NCI-H2196 (cell line): ENCODE measurements at regions not wholly inside any gene's neighbourhood (a gene's known extent, or its start where the extent isn't known, plus 50 kb on each side); places are given as distances from the start of the nearest gene placed in this dataset.

Experiments used
- DNase-seq: peaks from one replicate; lab custom pipeline; 2025; ENCODE audit not compliant: unreplicated experiment; lab: John Stamatoyannopoulos, UW

DNA sequence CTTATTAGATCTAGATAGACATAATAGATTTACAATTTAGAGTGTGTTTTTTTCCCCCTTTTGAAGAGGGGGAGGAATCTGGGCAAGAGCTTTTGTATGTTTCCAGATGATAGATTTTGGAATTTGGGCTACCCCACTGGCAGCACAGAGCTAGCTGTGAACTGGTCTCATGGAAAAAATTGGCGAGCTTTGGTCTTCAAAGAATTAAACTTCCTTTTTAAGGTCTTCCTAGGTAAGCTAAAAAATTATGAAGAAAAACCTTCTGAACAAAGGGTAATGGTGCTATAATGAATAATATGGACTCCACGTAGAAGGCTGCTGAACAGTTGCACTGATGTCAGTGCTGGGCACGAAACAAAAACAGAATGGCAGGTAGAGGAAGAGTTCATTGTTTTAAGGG lies 109.3 kb downstream of the ZIC5 start:
- no peak for DNase-seq

DNA sequence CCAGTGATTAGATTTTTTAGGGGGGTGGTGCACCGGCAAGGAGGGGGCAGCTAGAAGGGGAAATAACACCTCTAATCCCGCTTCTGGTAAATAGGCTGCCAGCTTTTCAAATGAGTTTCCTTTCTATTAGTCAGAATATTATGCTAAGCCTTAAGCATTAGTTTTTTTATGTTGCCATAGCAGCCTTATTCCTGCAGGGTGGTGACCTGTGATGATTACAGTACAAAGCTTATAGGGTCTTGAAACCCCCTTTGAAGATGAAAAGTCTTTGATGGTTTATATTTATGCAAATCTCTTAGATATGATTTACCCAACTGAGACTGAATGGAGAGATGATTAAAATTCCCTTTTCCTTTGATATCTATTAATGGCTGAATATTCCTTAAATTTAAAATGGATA lies 109.8 kb downstream of the ZIC5 start:
- DNase-seq: no peak

DNA sequence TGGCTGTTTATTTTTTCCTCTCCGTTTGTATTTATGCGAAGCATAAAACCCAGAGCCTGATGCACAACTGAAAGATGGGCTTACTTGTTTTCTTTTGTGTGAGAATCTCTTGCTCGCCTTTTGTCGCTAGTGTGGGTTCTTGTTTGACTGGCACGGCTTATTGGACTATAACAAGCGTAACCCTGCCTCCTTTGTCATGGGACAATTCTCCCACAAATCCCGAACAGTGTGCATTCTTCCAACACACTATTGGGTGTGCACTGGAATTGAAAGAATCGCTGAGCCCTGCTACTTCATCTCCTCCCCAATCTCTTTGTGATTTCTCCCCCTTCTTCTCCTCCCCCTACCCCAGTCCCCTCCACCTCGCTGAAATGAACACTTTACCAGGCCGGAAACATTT lies 110.8 kb downstream of the ZIC5 start:
- no peak for DNase-seq

DNA sequence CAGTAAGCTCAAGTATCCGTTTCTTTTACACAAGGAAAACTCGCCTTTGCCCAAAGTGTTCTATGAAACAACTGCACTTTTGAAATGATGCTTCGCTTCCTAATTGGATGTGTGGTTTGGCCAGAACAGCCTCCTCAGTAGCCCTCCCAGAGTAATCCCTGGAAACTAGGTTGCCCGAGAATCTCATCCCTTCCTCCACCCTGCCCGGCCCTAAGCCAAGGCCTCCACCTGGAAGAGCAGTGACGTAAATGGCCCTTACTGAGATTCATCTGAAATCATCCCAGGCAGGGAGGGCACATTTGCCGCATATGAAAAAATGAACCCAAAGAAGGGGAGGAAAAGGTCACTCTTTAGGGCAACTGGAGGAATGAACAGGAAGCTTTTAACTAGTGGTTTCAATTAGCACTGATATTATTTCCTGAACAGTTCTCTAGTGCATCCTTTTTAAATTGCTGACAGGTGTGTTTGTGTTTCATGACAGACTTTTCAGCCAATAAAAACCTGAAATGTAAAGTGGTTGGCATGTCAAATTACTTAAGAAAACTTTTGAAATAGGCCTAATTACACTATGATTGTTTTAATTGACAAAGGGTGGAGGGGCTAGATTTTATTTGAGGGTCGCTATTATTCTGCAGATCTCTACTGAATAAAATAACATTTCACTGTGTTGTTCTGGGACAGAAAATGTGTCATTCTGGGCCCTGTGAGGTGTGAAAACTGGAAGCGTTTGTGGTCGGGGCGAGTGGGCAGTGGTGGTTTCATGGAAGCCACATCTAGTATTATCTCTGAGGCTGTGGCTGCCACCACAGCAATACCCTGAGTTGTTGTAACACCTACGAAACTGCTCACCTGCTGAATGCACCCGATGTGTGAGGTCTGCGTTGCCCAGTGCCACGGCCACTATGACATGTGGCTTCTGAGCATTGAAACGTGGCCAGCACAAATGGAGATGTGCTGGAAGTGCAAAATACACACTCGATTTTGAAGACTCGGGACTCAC lies 112.1 kb downstream of the ZIC5 start:
- DNase-seq: no peak

DNA sequence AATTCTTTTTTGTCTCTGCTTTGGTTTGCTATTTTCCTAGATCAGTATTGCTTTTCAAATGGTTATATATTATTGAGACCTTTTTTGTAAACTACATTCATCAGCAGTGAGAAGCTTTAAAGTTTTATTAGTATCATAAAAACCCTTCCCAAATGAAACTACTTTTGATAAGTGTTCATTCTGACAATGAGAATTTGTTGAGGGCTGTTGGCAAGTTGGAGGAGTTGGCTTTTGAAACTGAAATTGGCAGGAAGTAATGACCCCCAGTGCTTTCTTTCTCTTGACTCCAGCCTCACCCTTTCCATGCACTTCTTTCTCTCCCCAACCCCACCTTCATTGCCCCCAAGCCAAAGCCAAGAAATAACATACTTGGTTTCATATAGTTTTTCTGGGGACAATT lies 113.8 kb downstream of the ZIC5 start:
- no peak for DNase-seq

DNA sequence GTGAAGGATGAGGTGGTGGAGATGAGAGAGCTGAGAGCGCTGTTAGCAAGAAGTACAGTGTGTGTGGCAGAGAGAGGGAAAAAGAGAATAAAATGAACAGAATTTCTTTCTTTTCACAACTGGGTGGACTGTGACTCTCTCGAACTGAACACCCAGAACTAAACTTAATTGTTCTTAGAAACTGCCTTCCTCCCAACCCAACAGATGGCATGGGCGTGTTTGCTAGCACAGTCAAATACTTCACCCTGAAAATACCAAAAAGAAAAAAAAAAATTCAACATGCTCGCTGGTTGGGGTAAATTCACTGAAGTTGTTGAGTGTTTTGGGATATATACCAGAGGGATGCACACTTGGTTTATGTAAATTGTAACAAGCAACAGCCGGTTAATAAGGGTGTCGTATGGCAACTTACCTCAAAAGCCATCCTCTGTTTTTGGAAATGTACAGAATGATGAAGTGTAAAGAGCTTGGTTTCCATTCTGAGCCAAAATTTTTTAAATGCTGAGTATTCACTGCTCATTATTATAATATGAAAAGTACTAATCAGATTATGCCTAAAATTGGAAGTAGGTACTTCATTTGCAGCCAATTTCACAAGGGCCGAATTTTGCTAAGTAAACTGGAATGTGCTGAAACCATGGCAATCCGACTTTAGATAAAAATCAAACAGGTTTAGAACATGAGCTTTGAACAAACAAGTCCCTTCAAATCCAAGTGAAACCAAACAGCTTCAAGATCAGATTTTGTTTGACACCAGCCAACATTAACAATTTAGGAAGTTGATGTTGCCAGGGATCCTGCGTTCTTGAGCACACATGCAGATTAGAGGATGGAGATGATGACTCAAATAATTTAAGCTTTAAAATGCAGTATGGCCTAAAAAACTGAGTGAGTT lies 115.8 kb downstream of the ZIC5 start:
- DNase-seq: no peak

DNA sequence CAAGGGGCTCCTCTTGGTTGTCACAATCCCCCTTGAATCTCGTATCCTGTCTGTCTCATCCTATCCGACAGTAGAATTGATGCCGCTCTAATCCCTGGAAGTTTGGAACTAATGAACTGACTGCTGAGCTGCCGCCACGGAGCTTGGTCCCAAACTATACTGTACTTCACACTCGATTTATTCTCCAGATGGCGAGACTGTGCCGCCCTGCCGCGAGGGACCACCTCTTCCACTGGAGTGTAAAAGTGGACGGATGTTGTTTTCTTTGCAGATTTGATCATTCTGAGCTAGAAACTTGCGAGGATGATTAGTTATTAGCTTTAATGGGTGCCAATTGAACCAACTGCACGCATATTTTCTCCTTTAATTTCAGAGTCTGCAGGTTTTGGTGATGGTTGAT lies 117.2 kb downstream of the ZIC5 start:
- DNase-seq: no peak

DNA sequence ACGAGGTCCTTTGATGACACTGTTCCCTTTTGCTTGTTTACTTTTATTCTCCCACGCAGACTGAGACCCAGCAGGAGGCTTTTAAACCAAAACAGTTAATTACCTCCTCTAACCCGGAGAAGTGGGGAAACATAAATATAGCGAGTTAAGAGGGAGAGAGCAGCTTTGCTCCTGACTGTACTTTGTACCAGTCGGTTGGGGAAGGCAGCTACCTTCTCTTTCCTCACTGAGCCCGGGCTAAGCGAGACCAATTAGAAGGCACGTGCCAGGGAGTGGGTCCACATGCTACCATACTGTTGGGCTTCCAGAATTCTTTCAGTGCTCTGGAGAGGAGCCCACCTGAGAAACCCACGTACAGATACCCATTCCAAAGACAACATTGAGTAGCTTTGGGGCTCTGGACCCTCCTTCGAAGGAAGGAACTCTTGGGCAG lies 124.2 kb downstream of the ZIC5 start:
- no peak for DNase-seq

DNA sequence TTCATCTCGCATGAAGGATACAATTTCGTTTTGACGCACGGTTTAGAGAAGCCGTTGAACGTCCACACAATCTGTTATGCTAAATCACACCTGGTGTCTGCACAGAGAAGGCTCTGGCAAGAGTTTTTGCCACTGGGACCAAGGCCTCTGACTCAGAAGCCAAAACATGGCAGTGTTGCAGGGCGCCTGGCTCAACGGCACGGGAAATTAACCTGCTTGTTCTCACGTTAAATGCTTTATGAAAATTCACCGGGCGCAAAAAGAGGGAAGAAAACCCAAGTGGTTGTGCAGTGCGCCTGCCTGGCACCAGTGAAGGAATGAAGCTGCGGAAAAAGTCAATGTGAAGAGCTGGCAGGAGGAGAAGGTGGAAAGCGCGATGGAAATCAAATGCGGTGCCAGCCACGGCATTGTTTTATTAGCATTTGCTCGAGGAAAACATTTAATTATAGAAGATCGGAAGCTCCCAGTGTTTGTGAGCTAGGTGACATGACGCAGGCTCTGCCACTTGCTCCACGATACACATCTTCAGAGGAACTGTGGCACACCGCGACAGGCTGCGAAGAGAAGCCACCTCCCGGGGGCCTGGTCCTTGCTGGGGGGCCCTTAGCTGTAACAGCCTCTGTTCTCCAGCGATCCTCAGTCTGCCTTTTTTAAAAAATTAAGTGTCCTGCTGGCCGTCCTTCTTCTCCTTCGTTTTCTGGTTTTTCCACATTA lies 126.2 kb downstream of the ZIC5 start:
- DNase-seq: no peak

DNA sequence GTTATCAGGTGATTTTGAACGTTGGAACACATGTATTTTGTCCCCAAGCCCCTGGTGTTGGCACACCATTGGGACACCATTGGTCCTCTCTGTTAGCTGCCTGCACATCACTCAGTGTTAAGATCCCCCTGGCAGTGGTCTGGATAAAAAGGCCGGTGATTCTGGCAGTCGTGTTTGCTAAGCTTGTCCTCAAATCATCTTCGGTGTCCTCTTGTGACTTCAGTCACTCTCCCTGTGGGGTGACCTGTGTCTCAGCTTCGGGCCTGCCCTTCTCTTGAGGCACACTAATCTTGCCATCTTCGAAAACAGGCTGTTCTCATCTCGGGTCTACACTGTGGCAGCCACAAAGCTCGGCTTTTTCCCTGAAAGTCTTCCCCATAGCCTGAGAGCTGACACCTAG lies 127.1 kb downstream of the ZIC5 start:
- DNase-seq: no peak

DNA sequence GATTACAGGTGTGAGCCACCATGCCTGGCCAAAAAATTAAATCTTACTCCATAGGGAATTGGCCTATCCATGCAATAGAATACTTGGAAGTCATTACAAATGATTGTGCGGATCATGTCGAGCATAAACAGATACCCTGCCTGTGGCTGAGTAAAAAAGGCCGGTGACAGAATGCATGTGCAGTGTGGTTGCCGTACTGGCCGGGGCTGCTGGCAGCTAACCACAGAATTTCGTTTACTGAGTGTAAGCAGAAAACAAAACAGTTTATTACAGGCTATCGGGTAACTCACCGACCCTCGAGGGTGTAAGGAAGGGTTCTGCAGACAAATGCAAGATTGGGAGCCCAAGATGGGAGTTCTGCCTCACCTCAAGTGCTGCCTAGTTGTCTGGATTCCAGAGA lies 127.7 kb downstream of the ZIC5 start:
- DNase-seq: no peak

DNA sequence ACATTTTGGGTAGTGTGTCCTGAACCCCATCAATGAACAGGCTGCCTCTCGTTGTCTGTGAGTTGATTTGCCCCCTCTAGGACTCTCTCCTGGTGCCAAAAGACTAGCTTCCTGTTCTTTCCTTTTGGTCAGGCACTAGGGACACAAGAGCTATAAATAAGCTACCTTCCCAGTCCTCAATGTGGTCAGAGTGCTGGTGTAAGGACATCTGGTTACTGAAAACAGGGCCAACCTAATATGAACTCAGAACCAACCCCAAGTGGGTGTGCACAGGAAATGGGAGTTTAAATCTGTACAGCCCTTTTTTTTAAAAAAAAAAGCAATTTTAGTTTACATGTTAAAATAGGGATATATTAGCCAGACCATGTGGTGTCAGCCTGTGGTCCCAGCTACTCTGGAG lies 129.2 kb downstream of the ZIC5 start:
- no peak for DNase-seq

DNA sequence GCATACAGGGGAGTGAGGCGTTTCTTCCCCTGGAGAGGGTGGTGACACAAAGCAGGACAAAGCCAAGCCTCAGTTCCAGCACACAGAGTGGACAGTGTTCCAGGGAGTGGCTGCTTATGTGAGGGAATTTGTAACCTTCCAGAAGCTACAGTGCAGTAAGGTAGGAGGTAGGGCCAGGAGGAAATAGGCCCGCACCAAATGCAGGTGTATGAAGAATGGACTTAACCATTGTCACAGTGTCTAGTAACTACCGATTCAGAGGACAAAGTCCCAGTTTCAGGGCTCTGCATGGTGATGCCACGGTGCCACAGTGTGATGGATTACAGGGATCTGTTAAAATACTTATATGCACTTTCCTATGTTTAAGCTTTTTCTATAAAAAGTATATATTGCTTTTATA lies 135.3 kb downstream of the ZIC5 start:
- no peak for DNase-seq

DNA sequence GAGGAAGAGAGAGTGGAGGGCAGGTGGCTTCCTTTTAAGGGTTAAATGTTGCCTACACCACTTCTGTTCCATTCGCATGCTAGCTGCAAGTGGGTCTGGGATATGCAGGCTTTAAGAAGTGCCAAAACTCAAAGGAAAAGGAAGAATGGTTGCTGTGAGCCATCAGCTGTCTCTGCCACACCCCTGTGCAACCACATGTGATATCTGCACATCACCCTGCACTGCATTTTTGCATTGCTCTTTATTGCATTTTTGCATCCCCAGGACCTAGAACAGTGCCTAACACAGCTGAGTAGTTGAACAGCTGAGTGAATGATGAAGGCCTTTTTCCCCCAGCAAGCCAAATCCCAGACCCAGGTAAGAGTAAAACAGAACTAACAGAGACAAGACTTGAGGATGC lies 136.1 kb downstream of the ZIC5 start:
- no peak for DNase-seq

DNA sequence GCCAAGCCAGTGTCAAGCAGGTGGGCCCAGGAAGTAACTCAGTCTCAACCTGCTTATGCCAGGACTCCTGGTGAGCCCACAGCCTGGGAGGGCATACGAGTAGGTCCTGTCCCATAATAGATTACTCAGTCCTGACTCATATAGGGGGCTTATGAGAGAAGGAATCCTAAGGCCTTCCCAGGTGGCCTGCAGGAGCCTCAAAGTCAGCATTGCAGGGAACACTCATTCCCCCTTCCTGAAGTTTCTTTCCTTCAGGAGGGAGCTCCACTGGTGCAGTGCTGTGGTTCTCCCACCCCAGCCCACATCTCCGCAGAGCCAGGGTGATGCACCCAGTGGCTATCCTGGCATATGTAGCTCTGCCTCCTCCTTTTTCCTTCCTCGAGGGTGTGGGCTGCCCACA lies 137.3 kb downstream of the ZIC5 start:
- no peak for DNase-seq

DNA sequence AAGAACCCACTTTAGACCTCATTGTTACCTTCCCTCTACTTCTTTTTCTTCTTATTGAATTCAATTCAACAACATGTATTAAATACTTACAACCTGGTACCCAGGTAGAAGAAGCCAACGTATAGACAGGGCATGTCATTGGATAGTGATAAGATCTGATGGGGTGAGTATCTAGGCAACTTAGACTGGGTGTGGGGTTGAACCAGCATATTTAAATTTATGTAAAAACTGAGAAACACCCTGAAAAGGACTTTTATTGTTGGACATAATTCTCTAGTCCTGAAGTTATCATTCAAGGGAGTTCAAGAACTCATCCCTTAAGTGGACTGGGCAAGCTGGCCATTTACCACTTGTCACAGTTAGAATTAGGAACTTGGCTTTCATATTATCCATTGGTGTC lies 139.2 kb downstream of the ZIC5 start:
- no peak for DNase-seq

DNA sequence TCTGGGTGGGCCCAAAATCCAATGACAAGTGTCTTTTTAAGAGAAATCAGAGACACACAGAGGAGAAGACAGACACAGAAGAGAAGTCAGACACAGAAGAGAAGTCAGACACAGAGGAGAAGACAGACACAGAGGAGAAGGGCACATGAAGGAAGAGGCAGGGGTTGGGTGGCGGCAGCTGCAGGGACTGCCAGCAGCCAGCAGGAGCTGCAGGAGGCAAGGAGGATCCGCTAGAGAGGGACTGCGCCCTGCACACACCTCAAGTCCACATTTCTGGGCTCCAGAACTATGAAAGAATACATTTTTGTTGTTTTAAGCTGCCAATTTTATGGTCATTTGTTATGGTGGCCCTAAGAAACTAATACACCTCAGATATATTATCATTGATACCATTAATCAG lies 140.6 kb downstream of the ZIC5 start:
- no peak for DNase-seq

DNA sequence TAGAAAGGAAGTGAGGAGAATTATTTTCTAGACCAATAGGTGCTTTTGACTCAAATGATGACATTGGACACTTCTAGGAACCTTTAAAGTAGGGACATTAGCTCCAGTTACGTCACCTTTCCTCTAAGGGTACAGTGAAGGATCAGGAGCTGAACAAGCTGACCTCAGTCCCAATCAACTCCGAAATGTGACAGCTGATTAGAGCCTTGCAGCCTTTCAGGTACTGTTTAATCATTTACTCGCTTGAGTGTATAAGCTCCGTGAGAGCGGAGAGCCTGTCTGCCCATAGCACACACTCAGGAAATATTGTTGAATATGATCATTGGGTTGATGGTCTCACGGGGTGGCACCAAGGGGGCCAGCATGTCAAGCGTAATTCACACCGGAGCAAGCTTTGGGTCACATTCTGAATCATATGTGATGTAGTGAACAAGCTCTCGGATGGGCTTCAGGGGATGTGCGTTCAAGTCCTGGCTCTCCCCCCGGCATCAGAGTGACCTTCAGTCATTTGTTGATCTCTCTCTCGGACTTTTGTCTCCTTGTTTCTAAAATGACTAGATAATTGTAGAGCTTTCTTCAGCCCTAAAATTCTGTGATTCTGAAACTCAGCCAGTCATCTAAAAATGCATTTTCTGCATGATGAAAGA lies 141.9 kb downstream of the ZIC5 start:
- DNase-seq: no peak

DNA sequence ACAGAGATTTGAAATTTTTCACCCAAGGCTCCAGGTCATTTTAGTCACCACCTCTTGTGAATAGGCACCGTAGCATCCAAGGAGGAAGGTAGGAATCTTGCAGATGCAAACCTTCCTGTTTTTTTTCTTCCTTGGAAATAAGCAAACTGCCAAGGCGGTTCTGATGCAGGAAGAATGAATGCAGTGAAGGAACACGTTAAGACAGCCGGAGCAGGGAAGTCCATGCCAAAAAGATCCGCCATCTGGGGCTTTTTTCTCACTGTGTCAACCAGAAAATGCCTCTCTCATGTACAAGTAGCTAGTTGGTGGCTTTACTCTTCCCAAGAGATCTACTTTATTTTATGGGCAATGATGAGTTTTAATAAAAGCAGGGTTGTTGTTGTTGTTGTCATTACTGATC lies 142.4 kb downstream of the ZIC5 start:
- no peak for DNase-seq

DNA sequence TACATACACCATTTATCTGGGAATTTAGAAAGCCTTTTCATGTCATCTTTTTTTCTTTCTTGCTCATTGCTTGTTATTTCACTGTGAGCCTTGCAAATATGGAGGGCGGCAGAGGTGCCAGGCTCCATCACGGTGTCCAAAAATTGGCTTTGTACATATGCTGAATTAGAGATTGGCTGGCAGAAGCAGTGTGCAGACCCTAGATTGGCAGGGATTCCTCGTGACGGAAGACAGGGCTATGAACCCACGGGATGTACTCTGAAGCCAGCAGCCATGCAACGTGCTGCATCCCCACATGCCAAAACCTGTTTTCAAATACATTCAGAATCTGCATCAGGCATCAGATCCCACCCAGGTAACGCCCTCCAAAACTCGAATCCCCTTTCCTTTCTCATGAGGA lies 142.8 kb downstream of the ZIC5 start:
- no peak for DNase-seq

DNA sequence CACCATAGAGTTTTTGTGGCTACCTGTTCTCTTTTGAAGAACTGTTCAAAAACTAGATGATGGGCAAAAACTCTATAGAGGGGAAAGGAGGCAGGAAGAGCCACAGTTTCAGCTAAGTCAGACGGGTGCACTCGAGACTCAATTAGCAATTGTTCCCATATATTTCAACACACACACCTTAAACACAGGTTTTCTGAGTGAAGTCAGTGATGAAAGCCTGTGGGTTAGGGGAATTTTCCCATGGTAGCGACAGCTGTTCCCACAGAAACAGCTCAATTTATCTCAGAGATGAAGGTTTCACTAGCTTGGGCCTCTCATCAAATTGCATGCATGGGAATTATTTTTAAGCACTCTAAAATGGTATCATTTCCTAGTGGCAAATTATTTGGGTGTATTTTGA lies 143.4 kb downstream of the ZIC5 start:
- DNase-seq: no peak
